HepG2 (cell line): ENCODE measurements at regions not wholly inside any gene's neighbourhood (a gene's known extent, or its start where the extent isn't known, plus 50 kb on each side); places are given as distances from the start of the nearest gene placed in this dataset.

Source experiments
- ATAC-seq: fragments of 200-7000 bp; cut with Tn5 transposase; 3 replicates; pipeline ENCODE4 v1.9.1; 2020; ENCODE audit warnings: mild to moderate bottlenecking, moderate library complexity
- BruUV-seq: library from RNA; stranded (reverse); fragments of 400-500 nt; replicated peaks from 2 replicates; lab custom pipeline; 2021; lab: Mats Ljungman, UMichigan
- CTCF ChIA-PET: fragments of 300-600 bp; formaldehyde crosslinking; extraction: SDS; loops from one replicate; lab custom pipeline; 2021; ENCODE audit warnings: low total read pairs, inconsistent platforms, low intra/inter-chr PET ratio; lab: Yijun Ruan, JAX
- POLR2A ChIA-PET: fragments of 350-600 bp; sonication (Branson Sonifier 250); formaldehyde crosslinking; loops from one replicate; lab custom pipeline; 2020; ENCODE audit warnings: antibody characterized with exemption, inconsistent platforms; lab: Yijun Ruan, JAX
- DNase-seq: peaks from one replicate; pipeline ENCODE4 v3.0.0-alpha.2; 2015; ENCODE audit warnings: low spot score
- FAIRE-seq: peaks from 3 replicates; lab custom pipeline; 2011; peaks lifted over from hg19 to GRCh38; lab: Jason Lieb, UNC
- H2AFZ ChIP-seq: one replicate; pipeline ENCODE4 v1.6.1; 2011; ENCODE audit warnings: low read length, inconsistent platforms
- H3K27ac ChIP-seq: fragments of 300-600 bp; 3 replicates; pipeline ENCODE4 v1.8.0; 2011; ENCODE audit warnings: mixed run types, mild to moderate bottlenecking, mixed read lengths, low read length, inconsistent platforms; ENCODE audit not compliant: insufficient read depth; ENCODE audit errors: extremely low read length
- H3K27me3 ChIP-seq, 2 experiments: fragments of 200-600 bp in 1 of 2; 2 replicates in 1 of 2; 3 replicates in 1 of 2; pipeline versions ENCODE4 v1.6.0 to v1.8.0; 2011; ENCODE audit warnings: low read length in 2 of 2, mild to moderate bottlenecking in 2 of 2, moderate library complexity in 2 of 2, inconsistent platforms in 1 of 2; ENCODE audit not compliant: insufficient read depth in 2 of 2, control insufficient read depth in 1 of 2
- H3K36me3 ChIP-seq, 2 experiments: fragments of 200-600 bp in 1 of 2; replicated peaks in 1 of 2; 2 replicates in 1 of 2; 3 replicates in 1 of 2; pipeline versions ENCODE4 v1.5.1 to v1.8.0; 2011; ENCODE audit warnings: low read length in 2 of 2, inconsistent platforms in 1 of 2; ENCODE audit not compliant: insufficient read depth in 2 of 2, control insufficient read depth in 1 of 2
- H3K4me1 ChIP-seq: 2 replicates; pipeline ENCODE4 v1.5.1; 2012; ENCODE audit warnings: low read length, inconsistent platforms; ENCODE audit not compliant: insufficient read depth
- H3K4me2 ChIP-seq: 2 replicates; pipeline ENCODE4 v1.6.0; 2011; ENCODE audit warnings: low read depth, low read length, inconsistent platforms
- H3K4me3 ChIP-seq, 3 experiments: fragments of 200-600 bp in 1 of 3; sonication (generic), shearing (Covaris generic) in 1 of 3; replicated peaks in 1 of 3; 2 replicates each; pipeline ENCODE4 v1.5.1; 2011 to 2016; ENCODE audit warnings: low read length in 3 of 3, inconsistent platforms in 2 of 3, low read depth in 2 of 3, mild to moderate bottlenecking in 2 of 3, control low read depth in 1 of 3, mixed read lengths in 1 of 3; ENCODE audit not compliant: insufficient read depth in 1 of 3
- H3K79me2 ChIP-seq: one replicate; pipeline ENCODE4 v1.6.1; 2011; ENCODE audit warnings: low read length, inconsistent platforms; ENCODE audit not compliant: insufficient read depth
- H3K9ac ChIP-seq: 2 replicates; pipeline ENCODE4 v1.6.0; 2011; ENCODE audit warnings: mild to moderate bottlenecking, low read depth, low read length, inconsistent platforms; ENCODE audit not compliant: insufficient read depth
- H3K9me3 ChIP-seq: 2 replicates; pipeline ENCODE4 v1.5.1; 2012; ENCODE audit warnings: mild to moderate bottlenecking, low read length
- H4K20me1 ChIP-seq: 2 replicates; pipeline ENCODE4 v1.6.0; 2011; ENCODE audit warnings: inconsistent platforms, mild to moderate bottlenecking, low read length, moderate library complexity; ENCODE audit not compliant: insufficient read depth
- AHR ChIP-seq: IDR thresholded peaks from 2 replicates; pipeline ENCODE4 v1.6.1; 2018; ENCODE audit warnings: missing genetic modification reagents, missing compliant biosample characterization
- MIER3 ChIP-seq: IDR thresholded peaks from 2 replicates; pipeline ENCODE4 v1.6.1; 2016; ENCODE audit warnings: missing compliant biosample characterization, borderline replicate concordance
- MLLT10 ChIP-seq: sonication (generic); formaldehyde crosslinking; IDR thresholded peaks from 2 replicates; pipeline ENCODE4 v1.4.0; 2020; ENCODE audit warnings: missing genetic modification reagents
- PAWR ChIP-seq: sonication (generic); formaldehyde crosslinking; IDR thresholded peaks from 2 replicates; pipeline ENCODE4 v1.4.0; 2020; ENCODE audit warnings: missing genetic modification reagents, mild to moderate bottlenecking, borderline replicate concordance
- PAX8 ChIP-seq: sonication (generic); formaldehyde crosslinking; IDR thresholded peaks from 2 replicates; pipeline ENCODE4 v1.8.0; 2022; ENCODE audit warnings: mild to moderate bottlenecking, missing genetic modification reagents, borderline replicate concordance
- POLR2AphosphoS5 ChIP-seq: IDR thresholded peaks from 2 replicates; pipeline ENCODE4 v1.6.1; 2012; ENCODE audit warnings: low read depth, low read length
- SAFB2 ChIP-seq: sonication (generic); formaldehyde crosslinking; IDR thresholded peaks from 2 replicates; pipeline ENCODE4 v1.5.1; 2020; ENCODE audit warnings: missing genetic modification reagents, low read depth, mild to moderate bottlenecking, borderline replicate concordance
- ZFP62 ChIP-seq: sonication (generic); formaldehyde crosslinking; IDR thresholded peaks from 2 replicates; pipeline ENCODE4 v1.4.0; 2020; ENCODE audit warnings: missing genetic modification reagents
- ZNF17 ChIP-seq: sonication (generic); formaldehyde crosslinking; IDR thresholded peaks from 2 replicates; pipeline ENCODE4 v1.5.0; 2020; ENCODE audit warnings: mild to moderate bottlenecking, missing genetic modification reagents
- WGBS: methylation state at CpG from one replicate; pipeline ENCODE4 v1.1.6; 2017; ENCODE audit warnings: low lambda C conversion rate; 5-methylcytosine and 5-hydroxymethylcytosine counted together
- in situ Hi-C: cut with HindIII; loops from 2 replicates; pipeline ENCODE4 v1.10.0; 2017; ENCODE audit warnings: low pct_unique_long_range_greater_than_20kb; ENCODE audit not compliant: extremely low pct_ligation_motif_present
- intact Hi-C: fragments of 100-400 bp; cut with micrococcal nuclease; formaldehyde crosslinking; loops from one replicate; pipeline ENCODE4 v1.10.0; 2022; ENCODE audit not compliant: unreplicated experiment

- DNase-seq, result peak; percentile 38
- H3K36me3 ChIP-seq, result no peaks in the 10 kb centered on the region
- no peak overlapping the region for H3K27ac ChIP-seq
- H3K27me3 ChIP-seq, result no peaks in the 10 kb centered on the region
- no peaks in the 10 kb centered on the region for H4K20me1 ChIP-seq
- H3K4me3 ChIP-seq, result no peak overlapping the region
- POLR2A ChIA-PET, result no interaction called here
- TF ChIP-seq POLR2AphosphoS5 (no peak), PAWR (CRISPR knock-in tag) (no peak), MLLT10 (CRISPR knock-in tag) (no peak)
- FAIRE-seq, result no peak
- no peak overlapping the region for H2AFZ ChIP-seq
- H3K4me1 ChIP-seq, result peaks cover 8% of the 10 kb centered on the region; the same call in 1 of the 2 replicates
- 44% methylated on average over 8 of the region's 8 CpGs for WGBS
- in situ Hi-C loops (no loop called here), intact Hi-C loops (no loop called here)
- H3K9me3 ChIP-seq, result no peaks in the 10 kb centered on the region
- H3K79me2 ChIP-seq, result no peaks in the 10 kb centered on the region
- CTCF ChIA-PET, result no interaction called here
- H3K4me2 ChIP-seq, result no peak overlapping the region
- ATAC-seq, result peak; percentile 65
- no TSS peak for BruUV-seq
- no peak overlapping the region for H3K9ac ChIP-seq
These were observed 107.7 kb downstream of the CHCHD4 start for GRCh38 chr3:14016900-14017475.

GRCh38 chr3:14007006-14007405, 117.7 kb downstream of the CHCHD4 start:
- Histone ChIP-seq H3K36me3 (no peaks in the 10 kb centered on the region), H3K9me3 (no peaks in the 10 kb centered on the region), H3K79me2 (no peaks in the 10 kb centered on the region), H3K4me3 (no peak overlapping the region), H3K27ac (no peak overlapping the region), H2AFZ (no peak overlapping the region), H3K9ac (no peak overlapping the region), H3K4me2 (no peak overlapping the region), H4K20me1 (no peaks in the 10 kb centered on the region), H3K27me3 (no peaks in the 10 kb centered on the region), H3K4me1 (no peaks in the 10 kb centered on the region)
- in situ Hi-C loops, result no loop called here
- intact Hi-C loops, result no loop called here
- TF ChIP-seq SAFB2 (CRISPR knock-in tag) (no peak), ZNF17 (no peak), AHR (CRISPR knock-in tag) (no peak), PAX8 (CRISPR knock-in tag) (no peak), ZFP62 (no peak), MIER3 (CRISPR knock-in tag) (no peak)
- ChIA-PET CTCF (no interaction called here), POLR2A (no interaction called here)
- DNase-seq, result no peak
- FAIRE-seq, result no peak
- ATAC-seq, result no peak
- BruUV-seq, result no TSS peak
- 40% methylated on average over 4 of the region's 4 CpGs for WGBS
